GM18520 (cell line): ENCODE measurements at regions not wholly inside any gene's neighbourhood (a gene's known extent, or its start where the extent isn't known, plus 50 kb on each side); places are given as distances from the start of the nearest gene placed in this dataset.
"Not testable (repeated sequence)": the region's sequence is repeated elsewhere in the genome, so short reads cannot be mapped to it uniquely, and the experiment has no call there.

Experiments
- ATAC-seq: cut with Tn5 transposase; IDR thresholded peaks from one replicate; pipeline ENCODE4 v1.9.1; 2021; ENCODE audit not compliant: unreplicated experiment

DNA sequence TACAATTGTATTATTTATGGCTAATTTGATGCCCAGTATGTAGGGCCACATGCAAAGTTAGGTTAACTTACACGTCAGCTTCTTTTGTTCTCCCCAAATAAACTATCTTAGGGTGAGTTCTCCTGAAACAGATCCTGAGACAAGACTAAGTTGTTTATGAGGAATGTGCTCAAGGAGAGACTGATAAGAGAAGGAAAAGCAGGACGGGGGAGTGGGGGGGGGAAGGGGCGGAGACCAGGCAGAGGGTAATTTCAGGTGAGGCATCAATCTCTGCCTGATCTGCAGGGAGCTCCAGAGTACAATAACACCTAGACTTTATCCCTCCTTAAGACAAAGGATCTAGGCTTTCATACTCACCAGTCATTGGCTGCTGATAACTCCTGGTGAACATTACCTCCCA, 220.6 kb upstream of the BTBD3 start:
- no peak for ATAC-seq

DNA sequence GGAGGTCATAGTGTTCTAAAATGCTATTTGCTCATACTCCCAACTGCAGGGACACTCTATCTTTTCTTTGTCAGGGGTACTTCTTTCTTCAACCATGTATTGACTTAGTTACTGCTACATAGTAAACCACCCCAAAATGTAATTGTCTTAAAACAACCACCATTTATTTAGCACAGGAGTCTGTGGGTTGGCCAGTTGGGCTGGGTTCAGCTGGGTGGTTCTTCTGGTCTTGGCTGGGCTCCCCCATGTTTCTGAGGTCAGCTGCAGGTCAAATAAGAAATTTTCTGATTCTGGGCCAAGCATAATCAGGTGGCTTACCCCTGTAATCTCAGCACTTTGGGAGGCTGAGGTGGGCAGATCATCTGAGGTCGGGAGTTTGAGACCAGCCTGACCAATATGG, 220.0 kb upstream of the BTBD3 start:
- no peak for ATAC-seq

- ATAC-seq, result no peak
Observed at GRCh38 chr20:11698124-11698523, 219.6 kb upstream of the BTBD3 start.

GRCh38 chr20:11700831-11701230, 216.9 kb upstream of the BTBD3 start:
- no peak for ATAC-seq

DNA sequence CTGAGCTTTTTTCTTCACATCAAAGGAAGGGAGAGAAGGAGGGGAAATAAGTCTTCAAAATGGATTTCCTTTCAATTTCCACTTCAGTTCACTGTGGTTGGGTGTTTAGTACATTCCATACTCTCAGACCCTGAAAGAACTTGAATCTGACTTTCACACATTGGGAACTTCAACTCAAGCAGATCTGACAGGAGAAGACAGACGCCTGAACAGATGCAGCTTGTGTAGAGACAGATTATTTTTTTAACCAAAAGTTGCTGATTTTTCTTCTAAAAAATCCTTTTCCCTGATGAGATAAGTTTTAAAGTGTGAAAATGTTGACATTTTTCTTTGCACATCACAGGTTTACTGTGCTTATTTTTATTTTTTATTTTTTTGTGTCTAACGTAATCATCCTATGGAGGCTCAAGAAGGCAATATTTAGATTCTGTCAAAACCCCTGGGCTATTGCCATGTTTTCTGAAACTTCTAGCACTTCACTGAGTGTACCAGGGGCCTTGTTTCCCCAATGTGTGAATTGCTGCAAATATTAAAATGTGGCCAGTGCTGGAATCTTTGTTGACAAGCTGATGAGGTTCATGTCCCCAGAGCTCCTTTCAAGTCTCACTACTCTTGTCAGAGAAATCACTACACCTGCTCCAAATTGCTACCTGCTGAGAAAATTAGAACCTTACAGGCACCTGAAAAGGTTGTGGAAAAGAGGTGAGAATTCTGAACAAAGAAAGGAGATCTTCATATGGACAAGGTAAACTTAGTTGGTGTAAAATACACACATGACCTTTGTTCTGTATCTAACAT, 214.8 kb upstream of the BTBD3 start:
- no peak for ATAC-seq

- ATAC-seq, result no peak
Observed at GRCh38 chr20:11705512-11705911, 212.2 kb upstream of the BTBD3 start.

DNA sequence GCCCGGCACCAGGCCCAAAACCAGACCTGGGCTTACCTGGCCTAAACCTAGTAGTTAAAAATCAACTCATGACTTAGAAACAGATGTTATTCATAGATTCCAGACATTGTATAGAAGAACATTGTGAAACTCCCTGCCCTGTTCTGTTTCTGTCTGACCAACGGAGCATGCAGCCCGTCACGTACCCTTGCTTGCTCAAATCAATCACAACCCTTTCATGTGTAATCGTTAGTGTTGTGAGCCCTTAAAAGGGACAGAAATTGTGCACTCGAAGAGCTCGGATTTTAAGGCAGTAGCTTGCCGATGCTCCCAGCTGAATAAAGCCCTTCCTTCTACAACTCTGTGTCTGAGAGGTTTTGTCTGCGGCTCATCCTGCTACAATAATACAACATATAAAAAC, 209.5 kb upstream of the BTBD3 start:
- not testable (repeated sequence) for ATAC-seq

DNA sequence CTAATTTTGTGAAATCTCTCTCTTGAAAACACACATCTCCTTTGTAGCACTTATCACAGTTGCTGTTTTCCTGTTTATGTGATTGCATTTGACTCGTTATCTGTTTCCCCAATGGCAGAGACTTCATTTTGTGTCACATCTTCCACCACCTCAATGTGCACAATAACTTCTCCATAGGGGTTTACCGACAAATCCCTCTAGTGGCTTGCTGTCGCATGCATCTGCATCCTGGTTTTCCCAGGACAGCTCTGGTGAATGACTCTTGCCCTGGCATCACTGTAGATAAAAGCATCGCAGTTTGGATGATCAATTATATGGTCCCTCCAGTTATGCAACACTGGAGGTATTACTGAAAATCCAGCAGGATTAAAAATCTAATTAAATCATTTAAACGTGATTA, 206.5 kb upstream of the BTBD3 start:
- ATAC-seq, result no peak

DNA sequence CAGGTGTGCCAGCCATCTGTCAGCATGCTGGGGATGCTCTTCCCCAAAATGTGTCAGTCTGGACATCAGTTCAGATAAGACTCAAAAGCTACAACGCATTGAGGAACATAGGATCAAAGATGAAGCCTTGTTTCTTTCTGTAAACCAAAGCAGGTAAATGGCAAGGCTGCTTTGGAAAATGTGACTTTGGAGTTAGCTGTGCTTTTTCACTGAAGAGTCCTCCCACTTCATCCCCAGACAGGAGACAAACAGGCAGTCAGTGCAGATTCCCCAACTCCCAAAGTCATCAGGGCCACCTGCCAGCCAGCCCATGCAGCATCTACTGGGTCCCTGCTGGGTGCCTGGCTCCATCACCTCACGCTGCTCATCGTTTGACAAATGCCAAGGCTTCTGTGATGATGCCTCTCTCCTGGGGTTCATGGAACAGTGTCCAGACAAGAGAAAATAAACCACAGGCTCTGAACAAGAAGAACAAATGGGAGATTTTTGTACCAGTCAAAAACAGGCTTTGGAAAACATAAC, 205.0 kb upstream of the BTBD3 start:
- ATAC-seq, result no peak

DNA sequence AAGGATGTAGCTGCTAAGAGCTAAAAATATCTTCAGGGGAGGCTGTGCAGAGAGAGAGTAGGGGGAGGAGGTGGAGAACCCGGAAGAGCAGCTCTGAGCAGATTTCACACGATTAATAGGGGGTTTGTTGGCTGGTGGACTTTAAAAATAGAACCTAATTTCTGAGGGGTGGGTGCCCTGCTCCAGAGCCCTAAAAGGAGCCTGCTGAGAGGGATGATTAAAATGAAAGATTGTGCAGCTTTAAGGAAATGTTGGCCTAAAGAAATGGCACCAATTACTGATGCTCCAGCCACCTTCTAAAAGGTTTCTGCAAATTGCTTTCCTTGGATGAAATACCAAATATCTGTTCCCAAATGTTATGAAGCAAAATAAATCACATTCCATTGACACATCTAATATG, 202.8 kb upstream of the BTBD3 start:
- ATAC-seq, result no peak

- ATAC-seq, result no peak
Observed at GRCh38 chr20:11716239-11716944, 201.3 kb upstream of the BTBD3 start.

GRCh38 chr20:11716945-11717248, 200.8 kb upstream of the BTBD3 start:
- no peak for ATAC-seq

GRCh38 chr20:11717562-11717961, 200.1 kb upstream of the BTBD3 start:
- ATAC-seq, result no peak

- no peak for ATAC-seq
Observed at GRCh38 chr20:11718474-11719094, 199.1 kb upstream of the BTBD3 start.

DNA sequence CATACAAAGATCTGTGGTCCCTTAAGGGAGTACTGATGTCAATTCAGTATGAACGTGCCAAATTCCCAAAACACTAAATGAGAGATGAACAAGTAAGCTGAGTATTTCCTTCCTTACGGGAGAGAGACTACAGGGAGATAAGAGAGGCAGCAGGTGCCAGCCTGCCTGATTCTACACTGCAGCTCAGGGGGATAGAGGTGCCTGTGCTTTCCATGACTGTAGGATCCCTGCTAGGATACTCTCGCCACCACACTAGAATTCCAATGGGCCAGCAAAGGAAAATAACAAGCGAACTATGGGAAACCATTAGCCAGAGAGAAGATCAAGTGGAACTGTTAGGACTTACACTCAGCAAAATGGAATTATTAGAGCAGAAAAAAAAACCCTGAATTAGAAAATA, 198.5 kb upstream of the BTBD3 start:
- no peak for ATAC-seq

DNA sequence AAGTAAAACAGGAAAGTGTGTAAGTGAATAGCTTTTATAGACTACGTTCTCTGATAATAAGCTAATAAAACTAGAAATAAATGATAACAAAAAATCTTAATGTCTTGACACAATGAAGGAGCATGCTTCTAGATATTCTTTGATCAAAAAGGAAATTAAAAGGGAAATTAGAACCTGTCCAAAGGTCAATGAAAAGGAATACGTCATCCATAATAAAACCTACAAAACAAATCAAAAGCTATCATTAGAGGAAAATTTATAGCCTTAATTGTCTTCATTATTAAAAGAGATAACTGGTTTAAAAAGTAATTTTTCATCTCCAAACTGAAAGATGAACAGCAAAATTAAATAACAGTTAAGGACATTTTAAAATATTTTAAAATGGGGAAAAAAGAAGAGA, 196.3 kb upstream of the BTBD3 start:
- ATAC-seq, result no peak

DNA sequence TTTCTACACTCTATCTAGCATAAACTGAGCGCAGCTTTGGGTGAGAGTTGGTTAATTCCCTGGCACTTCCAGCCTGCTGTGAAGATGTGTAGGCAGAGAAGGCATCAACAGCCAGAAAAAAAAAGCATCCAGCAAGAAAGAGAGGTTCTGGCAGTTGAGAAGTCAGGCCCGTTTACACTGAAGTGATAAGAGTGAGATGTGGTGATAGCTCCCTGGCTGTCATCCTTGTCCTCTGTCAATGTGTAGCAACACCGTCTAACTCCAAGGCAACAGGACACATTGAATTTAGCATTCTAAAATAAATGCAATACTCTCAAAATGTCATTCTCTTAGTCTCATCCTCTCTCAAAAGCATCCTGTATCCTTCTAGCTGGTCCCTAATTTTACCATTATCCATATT, 193.6 kb upstream of the BTBD3 start:
- no peak for ATAC-seq

DNA sequence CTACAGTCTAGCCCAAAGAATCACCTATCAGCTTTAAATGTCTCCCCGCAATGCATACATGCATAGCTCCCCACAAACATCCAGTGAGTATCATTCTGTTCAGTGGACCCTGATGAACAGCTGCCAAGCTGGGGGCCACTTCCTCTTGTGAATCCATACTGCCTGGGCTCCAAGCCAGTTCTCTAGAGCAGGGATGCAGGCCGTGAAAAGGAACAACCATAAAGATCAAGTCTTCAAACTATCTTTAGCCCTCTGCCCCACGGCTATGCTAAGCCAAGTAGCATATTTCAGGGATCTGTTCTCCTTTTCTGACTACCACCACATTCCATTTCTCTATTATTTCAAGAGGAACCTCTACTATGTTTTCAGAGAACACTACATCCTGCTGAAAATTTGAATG, 191.7 kb upstream of the BTBD3 start:
- no peak for ATAC-seq

DNA sequence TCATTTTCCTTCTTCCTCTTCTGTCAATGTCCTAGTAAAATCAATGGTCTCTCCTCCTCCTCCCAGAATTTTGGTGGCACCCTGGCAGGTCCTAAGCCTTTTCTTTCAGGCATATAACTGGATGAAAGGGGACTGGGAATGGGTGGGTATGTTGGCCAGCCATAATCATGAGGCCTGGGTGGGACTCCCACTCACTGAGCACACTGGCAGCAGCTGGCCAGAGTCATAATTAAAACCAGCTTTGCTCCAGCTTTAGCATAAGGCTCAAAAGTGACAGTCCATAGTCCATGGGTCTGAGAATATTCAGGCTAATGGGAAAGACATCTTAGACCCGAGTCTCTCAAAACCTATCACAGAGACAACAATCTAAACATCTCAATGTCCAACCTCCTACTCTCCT, 190.0 kb upstream of the BTBD3 start:
- ATAC-seq, result no peak

- ATAC-seq, result no peak
Observed at GRCh38 chr20:11728937-11729336, 188.8 kb upstream of the BTBD3 start.

- no peak for ATAC-seq
Observed at GRCh38 chr20:11729806-11730205, 187.9 kb upstream of the BTBD3 start.

GRCh38 chr20:11734431-11734830, 183.3 kb upstream of the BTBD3 start:
- no peak for ATAC-seq
